ENCODE measurements at regions not wholly inside any gene's neighbourhood (a gene's known extent, or its start where the extent isn't known, plus 50 kb on each side); places are given as distances from the start of the nearest gene placed in this dataset.

- Histone ChIP-seq H2BK120ac (ENCODE audit: low read depth, low read length, poor library complexity, severe bottlenecking) (no peak overlapping the region), H3K27me3 (ENCODE audit: insufficient read depth, low read length) (no peaks in the 10 kb centered on the region), H3K79me1 (ENCODE audit: insufficient read depth, low read depth, low read length, poor library complexity, severe bottlenecking) (no peaks in the 10 kb centered on the region), H2BK15ac (ENCODE audit: low read depth, low read length) (no peak overlapping the region), H3K27ac (ENCODE audit: insufficient read length, low read depth, low read length) (no peak overlapping the region), H3K9ac (ENCODE audit: extremely low read depth, insufficient read length, low read length) (no peak overlapping the region), H2BK20ac (ENCODE audit: low read depth, low read length, poor library complexity, severe bottlenecking) (no peak overlapping the region), H4K20me1 (ENCODE audit: control insufficient read depth, insufficient read depth, insufficient read length) (no peaks in the 10 kb centered on the region), H3T11ph (ENCODE audit: low read length) (no peak overlapping the region), H3K18ac (ENCODE audit: insufficient read length, low read depth, low read length) (no peak overlapping the region), H2AK5ac (ENCODE audit: insufficient read length, low read length) (no peak overlapping the region), H4K91ac (ENCODE audit: insufficient read length, low read depth, low read length) (no peak overlapping the region), H3K9me3 (ENCODE audit: control insufficient read depth, low read depth, low read length) (no peaks in the 10 kb centered on the region), H2AFZ (ENCODE audit: low read length) (no peak overlapping the region), H3K79me2 (ENCODE audit: insufficient read depth, low read length) (no peaks in the 10 kb centered on the region), H3K56ac (ENCODE audit: insufficient read length, low read depth, low read length) (no peak overlapping the region), H3K23me2 (ENCODE audit: insufficient read length, low read depth, low read length, poor library complexity, severe bottlenecking) (no peaks in the 10 kb centered on the region), H3K23ac (ENCODE audit: insufficient read length, low read depth, low read length) (no peak overlapping the region), H3K4me1 (ENCODE audit: insufficient read depth, low read length) (no peaks in the 10 kb centered on the region; the same call in 1 of the 2 replicates), H3K14ac (ENCODE audit: insufficient read depth, low read length) (no peak overlapping the region), H4K8ac (replicated peaks; ENCODE audit: insufficient read length, low read depth, low read length) (no peak overlapping the region), H3K4me2 (ENCODE audit: insufficient read depth, insufficient read length, low read length) (no peak overlapping the region), H2BK5ac (ENCODE audit: insufficient read length, low read length) (no peak overlapping the region), H2BK12ac (ENCODE audit: insufficient read length, low read depth, low read length) (no peak overlapping the region), H4K5ac (ENCODE audit: insufficient read length, low read depth, low read length) (no peak overlapping the region), H3K4ac (ENCODE audit: low read depth, low read length) (no peak overlapping the region)
- H3K4me1 Mint-ChIP-seq = peaks cover 11 to 15% of the 10 kb centered on the region in 2 experiments
- no peaks in the 10 kb centered on the region for H3K36me3 Mint-ChIP-seq (ENCODE audit: insufficient read depth in 1 of 3, low read depth in 3 of 3)
- H3K27ac Mint-ChIP-seq = no peak overlapping the region
- no peaks in the 10 kb centered on the region for H3K27me3 Mint-ChIP-seq (ENCODE audit: low read depth)
- no peak for DNase-seq
- H3K9me3 Mint-ChIP-seq = no peaks in the 10 kb centered on the region
- no peak for TF ChIP-seq CTCF (conservative IDR thresholded peaks at IDR 0.05)
- no peak overlapping the region for H3K4me3 Mint-ChIP-seq
Observed at GRCh38 chr7:10560497-10560896, 413.2 kb upstream of the PHF14 start.

All from H9 (cell line).